IPS-NIHi7 (cell line): ENCODE measurements at regions not wholly inside any gene's neighbourhood (a gene's known extent, or its start where the extent isn't known, plus 50 kb on each side); places are given as distances from the start of the nearest gene placed in this dataset.

Experiments used
- DNase-seq: peaks from one replicate; pipeline ENCODE4 v3.0.0; 2012; ENCODE audit warnings: mixed read lengths; ENCODE audit errors: extremely low spot score

DNA sequence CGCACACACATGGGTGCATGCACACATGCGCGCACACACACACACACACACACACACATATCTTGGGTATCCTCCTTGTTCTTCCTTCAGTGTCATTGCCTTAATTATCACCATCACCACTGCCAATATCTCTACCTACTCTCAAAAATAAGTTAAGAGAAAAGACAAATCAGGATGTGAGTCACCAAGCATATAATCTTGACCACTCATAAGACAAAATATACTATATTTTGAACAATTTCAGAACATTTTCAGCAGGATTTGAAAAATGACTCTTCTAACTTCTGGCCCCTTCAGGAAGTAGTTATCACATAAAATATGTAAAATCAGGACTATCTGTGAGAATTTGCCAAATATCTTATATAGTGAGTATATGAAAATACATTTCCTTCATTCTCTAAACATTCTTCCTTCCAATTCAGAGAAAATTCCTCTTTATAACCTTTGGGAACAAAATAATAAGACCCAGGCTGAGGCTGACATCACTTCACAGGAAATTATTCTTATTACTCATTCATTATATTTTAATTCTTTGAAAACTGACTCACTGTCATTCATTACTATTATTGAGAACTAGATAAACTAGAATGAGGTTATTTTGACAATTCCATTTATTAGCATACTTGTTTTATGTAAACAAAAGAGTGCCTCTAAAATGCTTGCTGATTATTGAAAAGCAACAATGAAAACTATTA is 772.0 kb upstream of the ACO1 start:
- no peak for DNase-seq

DNA sequence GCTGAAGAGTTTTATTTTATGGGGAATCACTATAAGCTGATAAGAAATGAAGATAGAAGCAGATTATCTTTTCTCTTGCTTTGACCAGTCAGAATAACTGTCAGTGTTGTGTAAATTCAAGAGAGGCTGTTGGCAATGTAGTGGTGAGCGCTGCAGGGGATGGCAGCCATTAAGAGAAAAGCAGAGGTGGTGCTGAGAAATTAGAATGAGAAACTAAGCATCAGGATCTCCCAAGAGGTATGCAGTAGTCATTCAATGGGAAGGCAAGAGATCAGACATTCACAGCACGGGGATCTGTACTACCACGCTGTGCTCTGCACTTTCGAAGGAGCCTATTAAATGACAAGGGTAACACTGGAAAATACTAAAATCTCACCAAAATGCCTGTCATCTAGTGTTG is 768.5 kb upstream of the ACO1 start:
- DNase-seq: no peak

DNA sequence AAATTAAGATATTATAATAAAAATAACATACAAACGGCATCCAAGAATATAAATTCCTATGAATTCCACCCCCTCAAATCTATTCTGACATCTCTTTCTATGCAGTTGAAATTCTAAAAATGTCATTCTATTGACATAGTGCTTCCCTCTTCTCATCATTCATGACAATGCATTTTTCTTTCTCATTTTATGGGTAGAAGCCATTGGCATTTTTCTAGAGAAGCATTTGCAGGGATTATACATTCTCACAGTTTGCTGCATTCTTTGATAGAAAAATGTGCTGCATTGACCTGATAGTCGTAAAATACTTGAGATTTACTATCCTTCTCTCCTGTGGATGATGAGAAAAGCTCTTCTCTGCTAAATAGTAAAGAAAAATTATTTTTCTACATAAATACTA is 760.9 kb upstream of the ACO1 start:
- DNase-seq: no peak

DNA sequence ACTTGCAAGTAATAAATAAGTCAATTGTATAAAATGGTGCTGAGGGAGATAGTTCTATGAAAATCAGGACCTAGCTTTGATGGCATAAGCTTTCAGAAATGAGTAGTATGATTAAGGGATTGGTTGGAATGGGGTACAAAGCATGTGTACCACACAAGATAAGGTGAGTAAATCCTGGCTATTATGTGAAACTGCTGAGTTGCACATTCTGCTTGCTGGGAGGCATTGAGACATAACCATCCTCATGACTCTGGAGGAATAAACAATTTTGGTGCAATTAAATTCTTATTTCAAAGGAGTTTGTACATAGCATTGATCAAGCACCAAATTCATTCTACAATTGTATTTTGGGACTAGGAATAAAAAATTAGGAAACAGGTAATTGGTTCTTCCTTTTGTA is 755.2 kb upstream of the ACO1 start:
- no peak for DNase-seq

DNA sequence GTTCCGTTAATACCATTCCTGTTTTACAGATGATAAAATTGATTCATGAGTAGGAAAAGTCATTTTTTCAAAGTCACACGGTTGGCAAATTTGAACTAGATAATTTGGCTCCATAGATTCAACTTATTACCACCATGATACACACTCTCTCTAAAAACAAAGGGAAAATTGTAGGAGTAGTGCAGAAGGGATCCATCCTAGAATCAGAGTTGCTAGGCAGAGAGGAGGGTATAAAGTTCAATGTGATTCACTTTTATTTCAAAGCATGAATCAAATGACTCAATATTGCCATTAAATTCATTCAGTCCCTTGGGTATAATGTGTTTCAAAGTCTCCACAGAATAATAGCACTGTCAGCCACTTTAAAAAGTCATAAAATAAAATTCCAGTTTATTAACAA is 747.2 kb upstream of the ACO1 start:
- DNase-seq: no peak

DNA sequence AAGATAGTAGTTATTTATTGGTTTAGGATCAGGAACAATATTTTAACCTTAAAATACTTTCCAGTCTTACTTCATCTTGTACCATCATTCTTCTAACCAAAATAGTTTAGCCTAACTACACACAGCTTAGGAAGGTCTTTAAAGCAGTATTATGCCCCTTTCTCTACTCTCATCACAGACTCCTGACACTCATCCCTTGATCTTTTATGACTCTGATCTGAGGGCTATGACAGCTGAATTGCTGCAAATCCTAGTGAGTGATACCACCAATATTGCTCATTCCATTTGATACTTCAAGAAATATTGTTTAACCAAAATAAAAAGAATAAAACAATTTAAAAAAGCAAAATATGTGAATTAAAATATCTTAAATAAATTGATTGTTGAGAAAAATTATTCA is 746.6 kb upstream of the ACO1 start:
- no peak for DNase-seq

DNA sequence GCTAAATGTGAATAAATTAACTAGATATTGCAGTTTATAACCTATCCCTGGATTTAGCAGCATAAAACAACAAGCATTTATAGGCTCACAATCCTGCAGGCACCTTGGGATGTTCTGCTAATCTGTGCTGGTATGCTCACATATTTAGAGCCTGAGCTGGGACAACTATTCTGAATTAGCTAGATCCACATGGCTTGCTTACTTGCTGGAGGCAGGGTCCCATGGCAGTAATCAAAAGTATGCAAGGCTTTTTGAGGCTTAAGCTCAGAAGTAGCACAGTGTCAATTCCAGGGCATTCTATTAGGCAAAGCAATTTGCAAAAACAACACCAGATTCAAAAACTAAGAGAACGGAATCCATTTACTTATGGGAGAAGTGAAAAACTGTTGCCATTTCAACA is 745.0 kb upstream of the ACO1 start:
- DNase-seq: no peak

DNA sequence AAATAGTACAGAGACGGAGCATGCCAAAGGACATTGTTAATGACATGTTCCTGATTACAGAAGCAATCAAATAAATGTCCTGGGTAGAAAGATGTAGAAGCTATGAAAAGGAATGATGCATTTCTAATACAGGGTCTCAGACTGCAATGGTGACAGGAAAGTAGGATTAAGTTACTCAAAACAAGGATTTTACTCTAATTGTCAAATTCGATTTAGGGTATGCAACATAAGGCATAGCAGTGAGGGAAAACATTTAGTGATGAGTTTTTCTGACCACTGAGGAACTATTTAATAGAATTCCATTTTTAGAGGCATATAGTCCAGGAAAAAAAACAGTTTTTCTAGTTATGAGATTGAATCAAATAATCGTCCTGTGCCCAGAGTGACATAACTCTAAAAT is 715.1 kb upstream of the ACO1 start:
- DNase-seq: no peak

DNA sequence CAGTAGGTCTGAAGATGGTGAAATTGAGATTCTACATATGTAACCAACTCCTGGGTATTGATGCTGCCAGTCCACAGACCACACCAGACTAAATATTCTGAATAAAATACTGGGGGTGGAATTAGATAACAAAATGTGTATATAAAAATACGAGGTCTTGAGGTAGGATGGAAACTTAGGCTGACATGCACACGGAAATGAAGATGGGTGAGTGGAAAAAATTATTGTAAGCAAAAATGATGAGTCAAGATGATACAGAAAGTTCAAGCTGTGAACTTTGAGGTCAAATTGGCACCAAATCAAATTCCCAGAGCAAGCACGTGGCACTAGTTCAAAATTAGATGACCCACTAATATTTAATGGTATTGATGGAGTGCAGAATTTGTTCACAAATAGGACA is 713.4 kb upstream of the ACO1 start:
- no peak for DNase-seq

DNA sequence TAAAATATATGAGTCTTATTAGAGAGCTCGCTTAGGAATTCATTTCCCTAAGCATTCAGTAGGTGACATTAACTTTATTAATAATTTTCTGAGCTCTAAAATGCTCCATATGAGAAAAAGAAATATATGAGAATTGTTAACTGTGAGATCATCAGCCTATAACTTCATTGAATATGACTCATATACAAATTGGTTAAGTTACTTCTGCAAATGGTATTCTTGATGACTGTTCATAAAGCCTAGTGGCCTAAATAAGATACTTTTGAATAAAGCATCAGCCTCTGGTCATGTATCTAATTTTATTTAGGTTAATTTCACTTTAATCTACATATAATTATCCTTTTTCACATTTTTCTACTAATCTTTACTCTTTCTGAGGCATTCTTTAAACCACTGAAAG is 710.2 kb upstream of the ACO1 start:
- DNase-seq: no peak

DNA sequence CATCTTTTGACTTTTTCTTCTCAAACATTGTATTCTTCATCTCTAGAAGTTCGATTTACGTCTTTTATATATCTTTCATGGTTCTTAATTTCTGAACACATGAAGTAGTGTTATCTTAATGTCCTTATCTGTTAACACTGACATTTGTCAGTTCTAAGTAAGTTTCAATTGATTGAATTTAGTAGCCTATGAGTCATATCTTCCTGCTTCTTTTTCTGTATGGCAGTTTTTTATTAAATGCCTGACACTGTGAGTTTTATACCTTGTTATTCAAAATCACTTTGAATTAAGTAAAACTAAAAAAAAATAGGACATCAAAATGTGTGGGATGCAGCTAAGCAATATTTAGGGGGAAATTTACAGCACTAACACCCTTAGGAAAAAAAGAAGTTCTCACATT is 707.0 kb upstream of the ACO1 start:
- no peak for DNase-seq

DNA sequence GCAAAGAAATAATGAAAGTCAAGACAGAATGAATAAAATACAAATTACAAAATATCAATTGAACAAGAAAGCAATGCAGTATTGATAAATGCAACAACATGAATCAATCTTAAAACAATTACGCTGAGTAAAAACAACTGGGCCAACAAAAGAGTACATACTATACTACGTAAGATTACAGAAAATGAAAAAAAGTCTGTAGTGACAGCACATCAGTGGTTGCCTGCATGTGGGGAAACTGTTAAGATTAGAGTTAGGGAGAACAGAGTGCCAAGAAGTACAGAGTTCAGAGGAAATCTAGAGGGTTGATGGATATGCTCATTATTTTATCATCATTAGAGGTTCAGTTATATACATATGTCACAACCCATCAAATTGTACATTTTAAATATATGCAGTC is 706.6 kb upstream of the ACO1 start:
- no peak for DNase-seq

DNA sequence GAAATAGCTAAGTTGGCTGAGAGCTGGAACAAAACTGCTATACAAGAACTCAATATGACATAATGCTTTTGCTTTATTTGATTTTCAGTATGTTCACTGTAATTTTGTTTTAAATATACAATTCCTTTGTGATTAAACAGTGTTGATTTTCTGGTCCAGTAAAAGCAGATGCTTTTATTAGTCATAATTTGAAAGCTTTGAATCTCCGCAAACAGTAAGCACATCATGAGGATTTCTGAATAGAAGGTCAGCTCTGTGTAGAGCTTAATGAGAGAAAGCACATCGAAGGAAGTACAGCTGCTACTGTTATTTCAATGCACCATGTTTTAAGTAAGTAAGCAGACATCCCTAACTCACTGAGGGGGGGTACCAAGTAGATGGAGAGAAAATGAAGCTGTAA is 701.3 kb upstream of the ACO1 start:
- no peak for DNase-seq

DNA sequence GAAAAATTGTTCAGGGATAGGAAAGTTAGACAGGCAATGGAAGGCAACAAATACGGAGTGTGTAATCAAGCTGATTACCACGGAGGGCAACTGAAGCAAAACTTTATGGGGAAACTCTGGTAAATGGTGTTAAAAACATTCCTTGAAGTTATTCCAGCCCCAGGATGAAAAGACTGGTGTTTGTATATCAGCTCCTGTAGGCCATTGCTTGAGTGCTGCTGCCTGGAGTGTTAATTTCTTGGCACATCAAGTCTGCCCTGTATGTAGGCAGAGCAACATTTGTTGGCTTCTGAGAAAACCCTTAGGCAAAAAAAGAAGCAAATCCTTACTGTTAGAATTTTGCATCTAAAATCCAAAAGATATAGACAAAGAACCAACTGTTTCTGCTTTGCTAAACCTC is 686.5 kb upstream of the ACO1 start:
- no peak for DNase-seq

DNA sequence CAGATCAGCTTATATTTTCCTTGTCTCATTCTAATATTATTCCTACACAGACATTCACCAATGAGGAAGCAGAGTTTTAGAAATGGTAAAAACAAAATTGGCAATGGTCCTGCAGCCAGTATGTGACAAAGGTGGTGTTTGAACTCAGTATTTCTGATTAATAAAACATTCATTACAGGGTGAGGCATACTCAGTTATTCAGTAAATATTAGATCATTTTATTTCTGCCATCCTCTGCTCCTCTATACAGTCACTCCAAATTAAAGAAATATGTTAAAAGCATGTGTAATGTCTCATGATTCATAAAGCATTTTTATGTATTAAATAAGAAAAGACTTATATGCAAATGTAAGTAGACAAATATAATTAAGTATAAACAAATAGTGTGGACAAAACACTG is 684.6 kb upstream of the ACO1 start:
- no peak for DNase-seq

DNA sequence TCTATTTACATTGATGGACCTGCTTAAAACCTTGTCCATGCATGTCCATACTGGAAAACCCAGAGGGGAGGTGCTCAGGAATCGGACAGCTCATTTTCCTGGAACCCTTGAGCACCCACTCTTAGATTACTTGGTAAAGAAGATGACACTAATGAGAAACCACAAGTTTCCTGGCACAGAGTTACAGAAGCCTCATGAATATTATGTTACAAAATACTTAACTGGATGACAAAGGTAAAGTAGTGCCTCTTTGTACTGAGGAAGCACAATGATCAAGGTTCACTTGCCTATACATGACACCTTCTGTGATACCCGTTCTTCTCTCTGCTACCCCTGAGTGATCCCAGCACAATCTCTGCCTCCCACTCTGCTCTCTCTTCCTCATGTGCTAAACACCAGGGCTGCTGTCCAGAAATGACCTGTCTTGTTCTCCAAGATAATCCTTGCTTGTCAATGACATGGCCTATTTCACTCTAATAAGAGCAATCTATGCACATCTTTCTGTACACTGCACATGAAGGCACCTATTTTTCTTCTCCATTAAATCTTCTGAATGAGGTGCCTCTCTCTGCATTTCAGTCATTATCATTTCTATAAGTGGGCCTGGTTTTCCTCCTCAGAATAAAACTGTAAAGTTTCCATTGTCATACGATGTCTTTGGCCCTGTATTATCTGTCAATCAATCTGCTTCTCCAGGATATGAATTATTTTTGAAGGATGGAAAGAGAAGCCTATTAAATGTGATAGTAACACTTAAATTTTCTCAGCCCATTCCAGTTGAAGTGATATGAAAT is 684.0 kb upstream of the ACO1 start:
- no peak for DNase-seq

DNA sequence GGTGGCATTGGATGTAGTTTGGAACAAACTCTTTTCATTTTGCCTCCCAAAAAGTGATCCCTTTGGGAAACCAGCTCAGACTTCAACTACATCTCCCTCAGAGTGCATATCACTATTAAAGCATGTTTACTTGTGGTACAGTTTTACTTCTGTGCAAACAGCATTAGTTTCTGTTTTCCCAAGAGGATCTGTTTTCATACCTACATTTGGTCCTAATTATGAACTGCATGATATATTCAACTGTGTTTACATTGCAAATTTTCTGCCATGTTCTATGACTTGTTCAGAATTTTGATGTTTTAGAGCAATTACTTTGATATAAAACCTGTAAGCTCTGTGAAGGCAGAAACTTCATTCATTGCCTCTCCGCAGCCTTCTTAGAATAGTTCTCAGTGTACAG is 681.5 kb upstream of the ACO1 start:
- DNase-seq: no peak

DNA sequence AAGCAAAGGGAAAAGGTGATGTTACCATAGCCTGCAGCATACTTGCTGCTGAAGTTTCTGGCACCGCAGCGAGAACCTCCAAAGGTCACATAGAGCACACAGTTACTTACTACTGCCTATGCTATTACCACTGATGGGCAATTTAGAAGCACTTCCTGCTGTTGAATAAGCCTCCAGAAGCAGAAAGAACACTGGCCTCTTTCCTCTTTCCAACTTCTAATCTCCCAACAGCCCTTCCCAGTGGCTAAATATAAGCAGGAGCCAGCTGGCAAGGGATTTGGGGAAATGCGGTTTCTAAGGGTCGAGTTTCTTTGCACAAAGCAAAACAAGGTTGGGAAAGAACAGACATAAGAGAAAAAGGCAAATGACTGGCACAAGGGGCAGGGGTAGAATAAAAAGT is 669.2 kb upstream of the ACO1 start:
- no peak for DNase-seq

DNA sequence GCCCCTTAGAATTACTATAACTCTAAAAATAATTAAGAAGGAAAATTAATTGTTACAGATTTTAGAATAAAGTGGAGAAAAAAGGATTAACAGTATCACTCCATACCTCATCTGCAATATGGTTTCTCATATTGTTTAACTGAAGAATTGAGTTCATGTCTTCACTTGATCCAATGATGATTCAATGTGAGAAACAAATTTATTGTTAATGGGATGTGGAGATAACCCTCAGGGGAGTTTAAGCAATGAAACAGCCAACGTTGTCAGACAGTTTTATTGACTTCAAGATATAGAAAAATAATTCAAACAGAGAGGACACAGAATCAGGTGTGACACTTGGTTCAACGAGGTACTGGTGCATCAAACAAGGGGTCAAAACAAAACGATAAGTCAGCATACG is 665.2 kb upstream of the ACO1 start:
- DNase-seq: no peak

DNA sequence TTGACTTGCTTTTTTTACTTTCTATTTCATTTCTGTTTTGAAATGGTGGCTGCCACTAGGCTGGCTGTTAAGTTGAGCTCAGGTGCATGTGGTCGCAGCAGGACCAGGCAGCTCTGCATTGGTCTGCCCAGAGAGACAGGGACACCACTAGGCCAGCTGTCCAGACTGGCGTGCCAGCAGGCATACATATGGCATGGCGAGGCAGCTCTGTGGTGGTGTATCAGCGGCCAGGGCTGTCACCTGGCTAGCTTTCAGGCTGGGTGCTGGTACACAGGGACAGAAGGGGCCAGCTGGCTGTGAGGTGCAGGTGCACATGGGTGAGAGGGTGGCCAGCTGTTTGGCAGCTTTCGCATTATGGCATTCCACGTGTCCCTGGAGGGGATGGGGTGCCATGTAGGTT is 654.0 kb upstream of the ACO1 start:
- no peak for DNase-seq

DNA sequence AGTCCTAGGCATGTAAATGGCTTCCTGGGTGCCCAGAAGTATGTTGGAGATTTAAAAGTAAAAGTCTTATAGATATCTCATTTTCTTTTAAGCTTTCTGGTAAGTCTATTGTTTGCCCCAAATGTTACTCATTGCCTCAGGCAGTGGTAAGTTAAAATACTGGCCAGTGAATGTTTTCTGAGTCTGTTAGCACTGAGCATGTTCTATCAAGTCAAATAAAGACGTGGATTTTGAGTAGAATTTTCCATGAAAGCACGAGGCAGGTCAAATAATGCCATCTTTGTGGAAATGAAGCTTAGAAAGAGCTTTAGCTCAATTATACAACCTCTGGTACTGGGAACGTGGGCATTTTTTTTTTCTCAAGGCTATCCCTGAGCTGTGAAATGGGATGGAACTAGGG is 651.3 kb upstream of the ACO1 start:
- DNase-seq: no peak

DNA sequence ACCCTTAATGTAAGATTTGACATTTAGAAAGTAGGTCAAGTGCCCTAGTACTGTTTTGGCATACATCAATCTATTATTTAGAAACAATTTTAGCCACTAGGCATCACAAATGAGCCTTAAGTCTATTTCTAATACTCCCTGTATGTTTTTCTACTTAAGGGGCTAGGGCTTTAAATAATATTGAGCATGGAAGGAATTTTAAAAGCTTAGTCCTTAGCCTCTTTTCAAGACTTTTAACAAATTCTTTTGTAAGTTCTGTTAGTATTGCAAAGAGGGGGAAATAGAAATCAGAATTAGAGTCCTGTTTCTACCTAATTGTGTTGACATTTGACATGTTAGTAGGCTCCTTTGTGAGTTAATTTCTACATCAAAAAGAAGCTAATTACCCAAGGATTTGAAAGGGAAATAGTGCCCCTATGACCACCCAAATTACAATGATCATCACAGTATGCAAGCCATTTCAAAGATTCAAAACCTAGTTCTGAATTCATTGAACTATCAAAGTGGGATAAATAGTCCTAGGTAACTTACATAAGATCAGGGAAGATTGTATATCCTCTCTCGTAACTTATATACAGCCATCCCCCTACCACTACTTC is 647.8 kb upstream of the ACO1 start:
- no peak for DNase-seq

DNA sequence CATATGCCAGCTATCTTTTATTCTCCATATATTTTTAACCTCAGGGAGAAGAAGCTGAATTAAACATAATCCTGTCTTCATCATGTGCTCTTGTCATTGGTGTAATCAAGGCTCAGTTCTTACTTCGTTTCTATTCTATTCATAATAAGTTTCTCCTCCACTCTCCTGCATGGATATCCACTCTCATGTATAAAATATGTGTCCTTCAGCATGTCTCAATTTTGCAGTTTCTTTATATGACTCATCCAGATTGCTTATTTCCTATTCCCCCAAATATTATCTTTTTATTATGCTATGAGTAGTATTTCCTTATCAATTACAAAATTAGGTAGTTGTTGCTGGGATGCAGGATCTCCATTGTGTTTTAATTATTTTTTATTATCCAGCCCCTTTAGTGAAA is 643.7 kb upstream of the ACO1 start:
- no peak for DNase-seq
